ENCODE measurements at regions not wholly inside any gene's neighbourhood (a gene's known extent, or its start where the extent isn't known, plus 50 kb on each side); places are given as distances from the start of the nearest gene placed in this dataset.

GRCh38 chr2:95677346-95677745 lies 85.5 kb downstream of the TRIM43 start:
- TF ChIP-seq POLR2A (IDR thresholded peaks at IDR 0.05) (no peak), CTCF (IDR thresholded peaks at IDR 0.05 in 8 of 11, conservative IDR thresholded peaks at IDR 0.05 in 3 of 11) (no peak), POLR2AphosphoS5 (IDR thresholded peaks at IDR 0.05) (no peak)

Measured in spleen (tissue), 7 donors.